Upper lobe of left lung (tissue), 4 donors: ENCODE measurements at regions not wholly inside any gene's neighbourhood (a gene's known extent, or its start where the extent isn't known, plus 50 kb on each side); places are given as distances from the start of the nearest gene placed in this dataset.

Experiments
- EP300 ChIP-seq, 4 donors: sonication (generic); formaldehyde crosslinking; IDR thresholded peaks; one replicate each; pipeline ENCODE4 v1.5.1; 2017; ENCODE audit warnings: antibody characterized with exemption in 4 of 4, control low read depth in 2 of 4
- POLR2A ChIP-seq, 4 donors: fragments of 450-650 bp; IDR thresholded peaks; one replicate each; pipeline ENCODE4 v1.5.1; 2016 to 2017; ENCODE audit warnings: antibody characterized with exemption in 4 of 4, mild to moderate bottlenecking in 2 of 4
- POLR2AphosphoS5 ChIP-seq, 2 donors: sonication (generic); formaldehyde crosslinking; IDR thresholded peaks; one replicate each; pipeline ENCODE4 v1.5.1; 2017; ENCODE audit warnings: antibody characterized with exemption in 2 of 2
- TF ChIP-seq, protein P1 (sequence below), 6 experiments: fragments of 450-650 bp in 4 of 6; fragments of 200-600 bp in 2 of 6; sonication (generic) in 2 of 6; IDR thresholded peaks; one replicate each; pipeline ENCODE4 v1.5.1; 2016 to 2019; ENCODE audit warnings: antibody characterized with exemption in 6 of 6

DNA sequence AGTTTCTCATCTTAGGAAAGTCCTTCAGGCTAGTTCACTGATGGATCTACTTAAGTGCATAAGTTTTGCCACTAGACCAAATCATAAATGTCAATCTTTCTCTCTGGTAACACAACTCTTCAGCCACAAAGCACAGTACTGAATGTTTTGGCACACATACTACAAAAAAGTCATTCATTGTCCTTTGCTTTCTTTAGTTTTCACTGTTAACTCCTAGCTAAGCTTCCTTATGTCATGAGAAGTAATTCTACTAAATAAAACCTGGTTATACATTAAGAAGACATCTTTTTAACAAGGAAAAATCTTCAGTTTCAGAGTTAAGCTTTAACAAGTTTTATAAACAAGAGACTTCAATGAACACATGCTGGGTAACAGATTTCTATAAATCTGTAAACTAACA is 379.2 kb upstream of the NFIA start:
- TF ChIP-seq POLR2A (IDR thresholded peaks at IDR 0.05) (no peak), EP300 (IDR thresholded peaks at IDR 0.05) (no peak), POLR2AphosphoS5 (IDR thresholded peaks at IDR 0.05) (no peak)
- TF ChIP-seq, protein P1, sequence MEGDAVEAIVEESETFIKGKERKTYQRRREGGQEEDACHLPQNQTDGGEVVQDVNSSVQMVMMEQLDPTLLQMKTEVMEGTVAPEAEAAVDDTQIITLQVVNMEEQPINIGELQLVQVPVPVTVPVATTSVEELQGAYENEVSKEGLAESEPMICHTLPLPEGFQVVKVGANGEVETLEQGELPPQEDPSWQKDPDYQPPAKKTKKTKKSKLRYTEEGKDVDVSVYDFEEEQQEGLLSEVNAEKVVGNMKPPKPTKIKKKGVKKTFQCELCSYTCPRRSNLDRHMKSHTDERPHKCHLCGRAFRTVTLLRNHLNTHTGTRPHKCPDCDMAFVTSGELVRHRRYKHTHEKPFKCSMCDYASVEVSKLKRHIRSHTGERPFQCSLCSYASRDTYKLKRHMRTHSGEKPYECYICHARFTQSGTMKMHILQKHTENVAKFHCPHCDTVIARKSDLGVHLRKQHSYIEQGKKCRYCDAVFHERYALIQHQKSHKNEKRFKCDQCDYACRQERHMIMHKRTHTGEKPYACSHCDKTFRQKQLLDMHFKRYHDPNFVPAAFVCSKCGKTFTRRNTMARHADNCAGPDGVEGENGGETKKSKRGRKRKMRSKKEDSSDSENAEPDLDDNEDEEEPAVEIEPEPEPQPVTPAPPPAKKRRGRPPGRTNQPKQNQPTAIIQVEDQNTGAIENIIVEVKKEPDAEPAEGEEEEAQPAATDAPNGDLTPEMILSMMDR (IDR thresholded peaks at IDR 0.05) = no peak
